Osteoblast (primary cell): ENCODE measurements at regions not wholly inside any gene's neighbourhood (a gene's known extent, or its start where the extent isn't known, plus 50 kb on each side); places are given as distances from the start of the nearest gene placed in this dataset.

ENCODE experiments used
- DNase-seq: peaks from one replicate; pipeline ENCODE4 v3.0.0; 2011; ENCODE audit warnings: low spot score, mixed read lengths; ENCODE audit not compliant: insufficient read length; ENCODE audit errors: missing footprints
- H2AFZ ChIP-seq: 2 replicates; pipeline ENCODE4 v1.6.0; 2011; ENCODE audit warnings: mild to moderate bottlenecking, low read length
- H3K27ac ChIP-seq: 2 replicates; pipeline ENCODE4 v1.5.1; 2011; ENCODE audit warnings: mild to moderate bottlenecking, low read depth, low read length, moderate library complexity
- H3K27me3 ChIP-seq: 2 replicates; pipeline ENCODE4 v1.6.0; 2012; ENCODE audit warnings: mild to moderate bottlenecking, control low read depth, inconsistent platforms, low read length, moderate library complexity; ENCODE audit not compliant: insufficient read depth
- H3K36me3 ChIP-seq: 2 replicates; pipeline ENCODE4 v1.5.1; 2011; ENCODE audit warnings: mild to moderate bottlenecking, low read length, control low read depth, moderate library complexity; ENCODE audit not compliant: insufficient read depth
- H3K4me1 ChIP-seq: 2 replicates; pipeline ENCODE4 v1.5.1; 2011; ENCODE audit warnings: mild to moderate bottlenecking, low read length, control low read depth, moderate library complexity; ENCODE audit not compliant: insufficient read depth
- H3K4me2 ChIP-seq: 2 replicates; pipeline ENCODE4 v1.6.0; 2011; ENCODE audit warnings: mild to moderate bottlenecking, low read length; ENCODE audit not compliant: insufficient read depth
- H3K4me3 ChIP-seq: fragments of 200-600 bp; sonication (generic); 3 replicates; pipeline ENCODE4 v1.5.1; 2012; ENCODE audit warnings: mild to moderate bottlenecking, low read length, inconsistent platforms; ENCODE audit not compliant: insufficient read depth
- H3K79me2 ChIP-seq: 2 replicates; pipeline ENCODE4 v1.6.0; 2012; ENCODE audit warnings: mild to moderate bottlenecking, low read length, control low read depth, inconsistent platforms; ENCODE audit not compliant: insufficient read depth
- H3K9me3 ChIP-seq: 2 replicates; pipeline ENCODE4 v1.5.1; 2011; ENCODE audit warnings: low read depth, low read length, control low read depth
- H4K20me1 ChIP-seq: 2 replicates; pipeline ENCODE4 v1.6.0; 2012; ENCODE audit warnings: mild to moderate bottlenecking, low read length, control low read depth; ENCODE audit not compliant: insufficient read depth
- TF ChIP-seq, protein P1 (sequence below): IDR thresholded peaks from 2 replicates; pipeline ENCODE4 v1.5.1; 2011; ENCODE audit warnings: mild to moderate bottlenecking, low read depth, low read length, moderate library complexity; ENCODE audit errors: extremely low read depth

GRCh38 chr6:115667478-115668026, 393.1 kb downstream of the FRK start:
- Histone ChIP-seq H3K4me3 (no peak overlapping the region), H3K4me2 (no peak overlapping the region), H2AFZ (no peak overlapping the region), H4K20me1 (no peaks in the 10 kb centered on the region), H3K27ac (no peak overlapping the region), H3K27me3 (no peaks in the 10 kb centered on the region), H3K4me1 (no peaks in the 10 kb centered on the region), H3K9me3 (no peaks in the 10 kb centered on the region), H3K79me2 (no peaks in the 10 kb centered on the region), H3K36me3 (no peaks in the 10 kb centered on the region)
- no peak for DNase-seq
- TF ChIP-seq, protein P1, sequence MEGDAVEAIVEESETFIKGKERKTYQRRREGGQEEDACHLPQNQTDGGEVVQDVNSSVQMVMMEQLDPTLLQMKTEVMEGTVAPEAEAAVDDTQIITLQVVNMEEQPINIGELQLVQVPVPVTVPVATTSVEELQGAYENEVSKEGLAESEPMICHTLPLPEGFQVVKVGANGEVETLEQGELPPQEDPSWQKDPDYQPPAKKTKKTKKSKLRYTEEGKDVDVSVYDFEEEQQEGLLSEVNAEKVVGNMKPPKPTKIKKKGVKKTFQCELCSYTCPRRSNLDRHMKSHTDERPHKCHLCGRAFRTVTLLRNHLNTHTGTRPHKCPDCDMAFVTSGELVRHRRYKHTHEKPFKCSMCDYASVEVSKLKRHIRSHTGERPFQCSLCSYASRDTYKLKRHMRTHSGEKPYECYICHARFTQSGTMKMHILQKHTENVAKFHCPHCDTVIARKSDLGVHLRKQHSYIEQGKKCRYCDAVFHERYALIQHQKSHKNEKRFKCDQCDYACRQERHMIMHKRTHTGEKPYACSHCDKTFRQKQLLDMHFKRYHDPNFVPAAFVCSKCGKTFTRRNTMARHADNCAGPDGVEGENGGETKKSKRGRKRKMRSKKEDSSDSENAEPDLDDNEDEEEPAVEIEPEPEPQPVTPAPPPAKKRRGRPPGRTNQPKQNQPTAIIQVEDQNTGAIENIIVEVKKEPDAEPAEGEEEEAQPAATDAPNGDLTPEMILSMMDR: no peak

DNA sequence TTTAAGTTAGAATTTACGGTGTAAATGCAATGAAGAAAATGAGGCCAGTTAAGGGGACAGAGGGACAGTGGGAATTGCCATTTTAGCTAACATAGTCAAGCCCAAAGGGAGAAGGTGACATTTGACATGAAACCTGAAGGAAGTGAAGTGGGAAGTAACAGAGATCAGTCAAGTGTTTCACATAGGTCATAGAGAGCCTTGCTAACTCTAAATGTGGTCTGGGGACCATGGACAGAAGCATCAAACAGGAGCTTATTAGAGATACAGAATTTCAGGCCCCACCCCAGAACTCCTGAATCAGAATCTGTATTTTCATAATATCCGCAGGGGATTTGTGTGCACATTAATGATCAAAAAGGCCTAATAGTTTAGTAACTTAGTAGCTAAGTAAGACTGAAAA, 393.7 kb downstream of the FRK start:
- Histone ChIP-seq H3K79me2 (no peaks in the 10 kb centered on the region), H2AFZ (no peak overlapping the region)
- TF ChIP-seq, protein P1: no peak

DNA sequence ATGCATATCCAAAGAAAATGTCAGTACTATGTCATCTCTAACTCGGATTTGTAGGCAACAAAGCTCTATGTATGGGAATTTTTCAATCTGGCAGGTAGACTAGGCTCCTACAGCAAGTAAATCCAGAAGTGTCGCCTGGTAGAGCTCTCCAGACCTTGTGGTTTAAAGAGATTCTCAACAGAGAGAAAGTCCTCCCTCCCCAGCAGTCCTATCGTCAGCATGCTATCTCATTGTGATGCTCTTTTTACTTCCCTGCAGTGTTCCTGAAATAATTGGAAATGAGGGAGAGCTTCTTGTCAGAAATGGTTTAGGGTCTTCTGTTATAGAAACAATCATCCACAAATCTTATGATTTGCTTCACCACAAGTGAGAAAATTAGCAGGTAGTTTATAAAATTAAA, 395.4 kb downstream of the FRK start:
- no peak for DNase-seq
- no peak overlapping the region for H3K4me2 ChIP-seq
- no peaks in the 10 kb centered on the region for H3K27me3 ChIP-seq
- H3K36me3 ChIP-seq: no peaks in the 10 kb centered on the region
- H3K79me2 ChIP-seq: no peaks in the 10 kb centered on the region
- no peaks in the 10 kb centered on the region for H4K20me1 ChIP-seq
- TF ChIP-seq, protein P1: no peak
- no peak overlapping the region for H3K4me3 ChIP-seq
- H2AFZ ChIP-seq: no peak overlapping the region
- H3K27ac ChIP-seq: no peak overlapping the region
- no peaks in the 10 kb centered on the region for H3K4me1 ChIP-seq
- H3K9me3 ChIP-seq: no peaks in the 10 kb centered on the region

More for the DNA sequence above, 393.7 kb downstream of the FRK start:
- no peak overlapping the region for H3K4me2 ChIP-seq
- H3K4me1 ChIP-seq: no peaks in the 10 kb centered on the region
- H3K9me3 ChIP-seq: no peaks in the 10 kb centered on the region
- H4K20me1 ChIP-seq: no peaks in the 10 kb centered on the region
- no peak overlapping the region for H3K27ac ChIP-seq
- DNase-seq: no peak
- no peaks in the 10 kb centered on the region for H3K27me3 ChIP-seq
- no peaks in the 10 kb centered on the region for H3K36me3 ChIP-seq
- H3K4me3 ChIP-seq: no peak overlapping the region

- TF ChIP-seq, protein P1: no peak
- no peaks in the 10 kb centered on the region for H3K4me1 ChIP-seq
- no peaks in the 10 kb centered on the region for H3K27me3 ChIP-seq
- no peaks in the 10 kb centered on the region for H3K36me3 ChIP-seq
- no peaks in the 10 kb centered on the region for H4K20me1 ChIP-seq
- no peaks in the 10 kb centered on the region for H3K79me2 ChIP-seq
- no peak overlapping the region for H3K4me3 ChIP-seq
- no peaks in the 10 kb centered on the region for H3K9me3 ChIP-seq
- no peak overlapping the region for H3K4me2 ChIP-seq
- no peak overlapping the region for H2AFZ ChIP-seq
- DNase-seq: no peak
- no peak overlapping the region for H3K27ac ChIP-seq
Observed at GRCh38 chr6:115663681-115664080, 397.0 kb downstream of the FRK start.
